ENCODE measurements at regions not wholly inside any gene's neighbourhood (a gene's known extent, or its start where the extent isn't known, plus 50 kb on each side); places are given as distances from the start of the nearest gene placed in this dataset.
"Not testable (repeated sequence)": the region's sequence is repeated elsewhere in the genome, so short reads cannot be mapped to it uniquely, and the experiment has no call there.

GRCh38 chr3:67064105-67064504, 66.0 kb downstream of the KBTBD8 start:
- TF ChIP-seq POLR2A (IDR thresholded peaks at IDR 0.05; ENCODE audit: low read depth, low read length) (no peak), POLR2AphosphoS5 (IDR thresholded peaks at IDR 0.05; ENCODE audit: low read depth, low read length) (no peak), TAF1 (IDR thresholded peaks at IDR 0.05; ENCODE audit: borderline replicate concordance, low read depth, low read length) (no peak)
- FAIRE-seq (no peak), DNase-seq (ENCODE audit: insufficient read length) (no peak)

GRCh38 chr3:67067251-67067650, 69.1 kb downstream of the KBTBD8 start:
- FAIRE-seq (no peak), DNase-seq (ENCODE audit: insufficient read length) (no peak)
- TF ChIP-seq POLR2A (IDR thresholded peaks at IDR 0.05; ENCODE audit: low read depth, low read length): no peak
- TF ChIP-seq POLR2AphosphoS5 (IDR thresholded peaks at IDR 0.05; ENCODE audit: low read depth, low read length): no peak
- TF ChIP-seq TAF1 (IDR thresholded peaks at IDR 0.05; ENCODE audit: borderline replicate concordance, low read depth, low read length): no peak

GRCh38 chr3:67072640-67073039, 74.5 kb downstream of the KBTBD8 start:
- not testable (repeated sequence) for DNase-seq (ENCODE audit: insufficient read length); FAIRE-seq

GRCh38 chr3:67073812-67074211, 75.7 kb downstream of the KBTBD8 start:
- no peak for TF ChIP-seq TAF1 (IDR thresholded peaks at IDR 0.05; ENCODE audit: borderline replicate concordance, low read depth, low read length)
- TF ChIP-seq POLR2AphosphoS5 (IDR thresholded peaks at IDR 0.05; ENCODE audit: low read depth, low read length): no peak
- no peak for TF ChIP-seq POLR2A (IDR thresholded peaks at IDR 0.05; ENCODE audit: low read depth, low read length)
- DNase-seq (ENCODE audit: insufficient read length) (no peak), FAIRE-seq (no peak)

GRCh38 chr3:67075295-67075694, 77.2 kb downstream of the KBTBD8 start:
- no peak for FAIRE-seq
- no peak for TF ChIP-seq TAF1 (IDR thresholded peaks at IDR 0.05; ENCODE audit: borderline replicate concordance, low read depth, low read length)
- TF ChIP-seq POLR2AphosphoS5 (IDR thresholded peaks at IDR 0.05; ENCODE audit: low read depth, low read length): no peak
- no peak for TF ChIP-seq POLR2A (IDR thresholded peaks at IDR 0.05; ENCODE audit: low read depth, low read length)
- DNase-seq (ENCODE audit: insufficient read length): no peak

- TF ChIP-seq POLR2A (IDR thresholded peaks at IDR 0.05; ENCODE audit: low read depth, low read length) (no peak), POLR2AphosphoS5 (IDR thresholded peaks at IDR 0.05; ENCODE audit: low read depth, low read length) (no peak), TAF1 (IDR thresholded peaks at IDR 0.05; ENCODE audit: borderline replicate concordance, low read depth, low read length) (no peak)
- DNase-seq (ENCODE audit: insufficient read length) (no peak), FAIRE-seq (no peak)
These were observed 78.5 kb downstream of the KBTBD8 start for GRCh38 chr3:67076607-67077006.

- FAIRE-seq: no peak
- no peak for DNase-seq (ENCODE audit: insufficient read length)
- TF ChIP-seq POLR2A (IDR thresholded peaks at IDR 0.05; ENCODE audit: low read depth, low read length) (no peak), POLR2AphosphoS5 (IDR thresholded peaks at IDR 0.05; ENCODE audit: low read depth, low read length) (no peak), TAF1 (IDR thresholded peaks at IDR 0.05; ENCODE audit: borderline replicate concordance, low read depth, low read length) (no peak)
These were observed 79.5 kb downstream of the KBTBD8 start for GRCh38 chr3:67077656-67078055.

GRCh38 chr3:67082533-67083024, 84.5 kb downstream of the KBTBD8 start:
- DNase-seq (ENCODE audit: insufficient read length) (no peak), FAIRE-seq (no peak)
- TF ChIP-seq TAF1 (IDR thresholded peaks at IDR 0.05; ENCODE audit: borderline replicate concordance, low read depth, low read length) (no peak), POLR2AphosphoS5 (IDR thresholded peaks at IDR 0.05; ENCODE audit: low read depth, low read length) (no peak), POLR2A (IDR thresholded peaks at IDR 0.05; ENCODE audit: low read depth, low read length) (no peak)

- peak; percentile 56 for FAIRE-seq
- DNase-seq (ENCODE audit: insufficient read length): no peak
- TF ChIP-seq TAF1 (IDR thresholded peaks at IDR 0.05; ENCODE audit: borderline replicate concordance, low read depth, low read length) (no peak), POLR2AphosphoS5 (IDR thresholded peaks at IDR 0.05; ENCODE audit: low read depth, low read length) (no peak), POLR2A (IDR thresholded peaks at IDR 0.05; ENCODE audit: low read depth, low read length) (no peak)
These were observed 85.2 kb downstream of the KBTBD8 start for GRCh38 chr3:67083277-67083676.

- DNase-seq (ENCODE audit: insufficient read length) (no peak), FAIRE-seq (no peak)
These were observed 89.7 kb downstream of the KBTBD8 start for GRCh38 chr3:67087788-67088187.

GRCh38 chr3:67090474-67090873, 92.4 kb downstream of the KBTBD8 start:
- TF ChIP-seq POLR2AphosphoS5 (IDR thresholded peaks at IDR 0.05; ENCODE audit: low read depth, low read length): no peak
- no peak for TF ChIP-seq TAF1 (IDR thresholded peaks at IDR 0.05; ENCODE audit: borderline replicate concordance, low read depth, low read length)
- TF ChIP-seq POLR2A (IDR thresholded peaks at IDR 0.05; ENCODE audit: low read depth, low read length): no peak
- FAIRE-seq (no peak), DNase-seq (ENCODE audit: insufficient read length) (no peak)

More at GRCh38 chr3:67087788-67088187, 89.7 kb downstream of the KBTBD8 start:
- no peak for TF ChIP-seq POLR2AphosphoS5 (IDR thresholded peaks at IDR 0.05; ENCODE audit: low read depth, low read length)
- no peak for TF ChIP-seq TAF1 (IDR thresholded peaks at IDR 0.05; ENCODE audit: borderline replicate concordance, low read depth, low read length)
- TF ChIP-seq POLR2A (IDR thresholded peaks at IDR 0.05; ENCODE audit: low read depth, low read length): no peak

GRCh38 chr3:67093305-67093704, 95.2 kb downstream of the KBTBD8 start:
- TF ChIP-seq TAF1 (IDR thresholded peaks at IDR 0.05; ENCODE audit: borderline replicate concordance, low read depth, low read length): no peak
- TF ChIP-seq POLR2AphosphoS5 (IDR thresholded peaks at IDR 0.05; ENCODE audit: low read depth, low read length): no peak
- TF ChIP-seq POLR2A (IDR thresholded peaks at IDR 0.05; ENCODE audit: low read depth, low read length): no peak
- DNase-seq (ENCODE audit: insufficient read length): no peak
- no peak for FAIRE-seq

GRCh38 chr3:67094167-67094566, 96.1 kb downstream of the KBTBD8 start:
- no peak for DNase-seq (ENCODE audit: insufficient read length)
- TF ChIP-seq TAF1 (IDR thresholded peaks at IDR 0.05; ENCODE audit: borderline replicate concordance, low read depth, low read length) (no peak), POLR2AphosphoS5 (IDR thresholded peaks at IDR 0.05; ENCODE audit: low read depth, low read length) (no peak), POLR2A (IDR thresholded peaks at IDR 0.05; ENCODE audit: low read depth, low read length) (no peak)
- no peak for FAIRE-seq
